ENCODE measurements at regions not wholly inside any gene's neighbourhood (a gene's known extent, or its start where the extent isn't known, plus 50 kb on each side); places are given as distances from the start of the nearest gene placed in this dataset.

GRCh38 chr1:69203166-69203565 lies 364.6 kb upstream of the LRRC7 start:
- H3K4me1 Mint-ChIP-seq = no peaks in the 10 kb centered on the region
- H3K27ac Mint-ChIP-seq = no peak overlapping the region
- ChIA-PET POLR2A (no interaction called here), CTCF (no interaction called here)
- no peaks in the 10 kb centered on the region for H3K27me3 Mint-ChIP-seq
- no peak for DNase-seq
- no peaks in the 10 kb centered on the region for H3K36me3 Mint-ChIP-seq (ENCODE audit: low read depth)
- no peak overlapping the region for H3K4me3 Mint-ChIP-seq
- H3K9me3 Mint-ChIP-seq = peaks cover 1% of the 10 kb centered on the region

DNA sequence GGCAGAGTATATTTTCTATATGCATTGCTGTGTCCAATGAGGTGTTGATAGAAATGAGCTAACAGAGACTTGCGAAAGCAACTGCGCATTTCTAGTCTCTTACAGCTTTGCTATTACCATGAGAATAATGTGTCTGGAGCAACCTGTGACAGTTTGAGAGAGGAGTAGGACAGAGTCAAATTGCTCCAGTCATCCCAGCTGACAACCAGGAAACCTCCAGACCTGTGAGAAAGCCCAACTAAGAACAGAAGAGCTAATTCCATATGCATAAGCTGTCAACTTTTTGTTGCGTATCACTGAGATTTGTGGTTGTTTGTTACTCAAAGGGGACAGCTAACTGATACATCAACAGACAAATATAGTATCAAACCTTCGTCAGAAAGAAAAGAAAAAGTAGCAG lies 354.1 kb upstream of the LRRC7 start:
- ChIA-PET POLR2A (no interaction called here), CTCF (no interaction called here)
- no peak overlapping the region for H3K27ac Mint-ChIP-seq
- H3K27me3 Mint-ChIP-seq = no peaks in the 10 kb centered on the region
- H3K4me3 Mint-ChIP-seq = no peak overlapping the region
- no peaks in the 10 kb centered on the region for H3K9me3 Mint-ChIP-seq
- H3K4me1 Mint-ChIP-seq = no peaks in the 10 kb centered on the region
- H3K36me3 Mint-ChIP-seq (ENCODE audit: low read depth) = no peaks in the 10 kb centered on the region
- no peak for DNase-seq

- no peak overlapping the region for H3K27ac Mint-ChIP-seq
- no peak overlapping the region for H3K4me3 Mint-ChIP-seq
- H3K36me3 Mint-ChIP-seq (ENCODE audit: low read depth) = no peaks in the 10 kb centered on the region
- no peaks in the 10 kb centered on the region for H3K9me3 Mint-ChIP-seq
- no peaks in the 10 kb centered on the region for H3K27me3 Mint-ChIP-seq
- ChIA-PET CTCF (no interaction called here), POLR2A (no interaction called here)
- no peak for DNase-seq
- no peaks in the 10 kb centered on the region for H3K4me1 Mint-ChIP-seq
Observed at GRCh38 chr1:69215883-69216282, 351.8 kb upstream of the LRRC7 start.

GRCh38 chr1:69220672-69221071 lies 347.1 kb upstream of the LRRC7 start:
- no peak for DNase-seq
- POLR2A ChIA-PET = no interaction called here
- CTCF ChIA-PET = no interaction called here
- no peaks in the 10 kb centered on the region for H3K9me3 Mint-ChIP-seq
- no peak overlapping the region for H3K27ac Mint-ChIP-seq
- no peaks in the 10 kb centered on the region for H3K36me3 Mint-ChIP-seq (ENCODE audit: low read depth)
- H3K4me1 Mint-ChIP-seq = no peaks in the 10 kb centered on the region
- no peaks in the 10 kb centered on the region for H3K27me3 Mint-ChIP-seq
- no peak overlapping the region for H3K4me3 Mint-ChIP-seq

DNA sequence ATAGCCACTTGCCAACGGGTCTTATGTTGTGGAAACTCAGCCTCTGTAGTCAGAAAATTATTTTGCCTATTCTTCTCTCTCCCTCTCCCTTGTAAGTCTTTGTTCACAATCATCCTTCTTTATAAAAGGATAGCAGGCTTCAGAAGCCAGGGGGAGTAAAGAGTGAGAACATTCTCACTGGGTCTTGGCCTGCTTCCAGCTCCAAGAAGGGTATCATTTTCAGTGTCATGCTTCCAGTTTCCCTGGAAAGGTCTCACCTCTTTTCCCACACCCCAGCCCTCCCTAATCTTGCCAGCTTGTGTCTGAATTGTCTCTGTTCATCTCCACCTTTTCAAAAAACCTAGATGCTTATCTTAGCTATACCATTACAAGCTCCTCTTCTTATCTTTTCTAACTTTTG lies 346.2 kb upstream of the LRRC7 start:
- no peak overlapping the region for H3K4me3 Mint-ChIP-seq

GRCh38 chr1:69223156-69223555 lies 344.6 kb upstream of the LRRC7 start:
- Mint-ChIP-seq H3K4me1 (no peaks in the 10 kb centered on the region), H3K4me3 (no peak overlapping the region), H3K27ac (no peak overlapping the region), H3K9me3 (no peaks in the 10 kb centered on the region), H3K27me3 (no peaks in the 10 kb centered on the region), H3K36me3 (ENCODE audit: low read depth) (no peaks in the 10 kb centered on the region)
- ChIA-PET POLR2A (no interaction called here), CTCF (no interaction called here)
- DNase-seq = no peak

More for the DNA sequence above, 346.2 kb upstream of the LRRC7 start:
- Mint-ChIP-seq H3K27ac (no peak overlapping the region), H3K36me3 (ENCODE audit: low read depth) (no peaks in the 10 kb centered on the region), H3K9me3 (no peaks in the 10 kb centered on the region), H3K27me3 (no peaks in the 10 kb centered on the region), H3K4me1 (no peaks in the 10 kb centered on the region)
- ChIA-PET CTCF (interaction anchor here (1.1 kb wide), 1 partner anchor 11 kb away, joined by 3 read pairs; no protein-coding TSS in a partner anchor), POLR2A (no interaction called here)
- DNase-seq = no peak

- no peak overlapping the region for H3K27ac Mint-ChIP-seq
- ChIA-PET POLR2A (no interaction called here), CTCF (no interaction called here)
- no peaks in the 10 kb centered on the region for H3K27me3 Mint-ChIP-seq
- H3K4me1 Mint-ChIP-seq = no peaks in the 10 kb centered on the region
- H3K4me3 Mint-ChIP-seq = no peak overlapping the region
- no peaks in the 10 kb centered on the region for H3K36me3 Mint-ChIP-seq (ENCODE audit: low read depth)
- no peaks in the 10 kb centered on the region for H3K9me3 Mint-ChIP-seq
- DNase-seq = no peak
Observed at GRCh38 chr1:69228501-69228900, 339.2 kb upstream of the LRRC7 start.

GRCh38 chr1:69230208-69230607 lies 337.5 kb upstream of the LRRC7 start:
- no peaks in the 10 kb centered on the region for H3K27me3 Mint-ChIP-seq
- no peaks in the 10 kb centered on the region for H3K4me1 Mint-ChIP-seq
- ChIA-PET CTCF (no interaction called here), POLR2A (no interaction called here)
- H3K27ac Mint-ChIP-seq = no peak overlapping the region
- H3K4me3 Mint-ChIP-seq = no peak overlapping the region
- no peaks in the 10 kb centered on the region for H3K9me3 Mint-ChIP-seq
- no peaks in the 10 kb centered on the region for H3K36me3 Mint-ChIP-seq (ENCODE audit: low read depth)
- DNase-seq = no peak

DNA sequence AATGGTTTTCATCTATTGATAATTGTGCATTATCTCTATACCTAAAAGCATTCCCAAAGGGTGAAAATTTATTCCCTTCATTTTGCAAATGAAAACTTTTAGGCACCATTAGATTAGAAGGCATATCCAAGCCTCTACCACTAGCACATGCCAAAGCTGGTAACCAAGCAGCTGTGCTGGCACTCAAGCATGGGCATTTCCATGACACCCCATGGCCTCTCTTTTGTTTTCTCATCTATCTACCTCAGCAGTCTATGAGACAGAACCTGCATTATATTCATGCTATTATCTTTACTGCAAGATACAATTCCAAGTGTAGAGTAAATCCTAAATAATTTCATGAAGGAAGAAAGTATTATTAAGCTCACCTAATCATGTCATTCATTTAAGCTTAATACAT lies 334.3 kb upstream of the LRRC7 start:
- Mint-ChIP-seq H3K27me3 (no peaks in the 10 kb centered on the region), H3K27ac (no peak overlapping the region), H3K4me1 (no peaks in the 10 kb centered on the region), H3K4me3 (no peak overlapping the region), H3K9me3 (peaks cover 2% of the 10 kb centered on the region), H3K36me3 (ENCODE audit: low read depth) (no peaks in the 10 kb centered on the region)
- POLR2A ChIA-PET = no interaction called here
- no peak for DNase-seq
- CTCF ChIA-PET = interaction anchor here (0.7 kb wide), 1 partner anchor 8 kb away, joined by 3 read pairs; no protein-coding TSS in a partner anchor

- H3K4me3 Mint-ChIP-seq = no peak overlapping the region
- H3K9me3 Mint-ChIP-seq = no peaks in the 10 kb centered on the region
- DNase-seq = no peak
- H3K36me3 Mint-ChIP-seq (ENCODE audit: low read depth) = no peaks in the 10 kb centered on the region
- ChIA-PET CTCF (no interaction called here), POLR2A (no interaction called here)
- H3K27me3 Mint-ChIP-seq = no peaks in the 10 kb centered on the region
- H3K4me1 Mint-ChIP-seq = no peaks in the 10 kb centered on the region
- H3K27ac Mint-ChIP-seq = no peak overlapping the region
Observed at GRCh38 chr1:69244211-69244610, 323.5 kb upstream of the LRRC7 start.

- ChIA-PET POLR2A (no interaction called here), CTCF (no interaction called here)
- Mint-ChIP-seq H3K9me3 (no peaks in the 10 kb centered on the region), H3K27ac (no peak overlapping the region), H3K27me3 (no peaks in the 10 kb centered on the region), H3K36me3 (ENCODE audit: low read depth) (no peaks in the 10 kb centered on the region), H3K4me1 (no peaks in the 10 kb centered on the region), H3K4me3 (no peak overlapping the region)
- no peak for DNase-seq
Observed at GRCh38 chr1:69246109-69246508, 321.6 kb upstream of the LRRC7 start.

- Mint-ChIP-seq H3K27me3 (no peaks in the 10 kb centered on the region), H3K4me1 (no peaks in the 10 kb centered on the region), H3K27ac (no peak overlapping the region), H3K9me3 (no peaks in the 10 kb centered on the region), H3K36me3 (ENCODE audit: low read depth) (no peaks in the 10 kb centered on the region), H3K4me3 (no peak overlapping the region)
- CTCF ChIA-PET = no interaction called here
- POLR2A ChIA-PET = no interaction called here
- no peak for DNase-seq
Observed at GRCh38 chr1:69246710-69247109, 321.0 kb upstream of the LRRC7 start.

GRCh38 chr1:69252696-69253095 lies 315.0 kb upstream of the LRRC7 start:
- Mint-ChIP-seq H3K27ac (no peak overlapping the region), H3K4me3 (no peak overlapping the region), H3K4me1 (no peaks in the 10 kb centered on the region), H3K36me3 (ENCODE audit: low read depth) (no peaks in the 10 kb centered on the region), H3K27me3 (no peaks in the 10 kb centered on the region), H3K9me3 (peaks cover 2% of the 10 kb centered on the region)
- POLR2A ChIA-PET = no interaction called here
- no peak for DNase-seq
- CTCF ChIA-PET = no interaction called here

DNA sequence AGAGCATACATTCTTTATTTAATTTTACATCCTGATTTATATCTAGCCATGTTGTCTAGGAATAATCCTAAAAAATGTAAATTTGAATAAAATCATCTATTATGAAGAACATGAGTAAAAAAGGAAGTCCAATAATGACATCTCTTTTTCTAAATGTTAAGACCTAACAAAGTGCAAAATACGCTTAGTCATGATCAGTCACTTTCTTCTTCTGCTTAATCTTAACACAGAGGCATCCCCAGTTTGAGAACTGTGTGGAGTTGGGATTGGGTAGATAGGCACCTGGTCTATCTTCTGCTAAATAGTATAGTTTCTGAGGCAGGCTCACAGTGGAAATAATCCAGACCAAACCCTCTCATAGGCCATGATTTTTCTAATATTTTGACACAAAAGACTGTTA lies 311.7 kb upstream of the LRRC7 start:
- peaks cover 2% of the 10 kb centered on the region for H3K9me3 Mint-ChIP-seq
- no peak for DNase-seq
- no peak overlapping the region for H3K4me3 Mint-ChIP-seq
- ChIA-PET POLR2A (no interaction called here), CTCF (no interaction called here)
- H3K36me3 Mint-ChIP-seq (ENCODE audit: low read depth) = no peaks in the 10 kb centered on the region
- no peaks in the 10 kb centered on the region for H3K4me1 Mint-ChIP-seq
- no peaks in the 10 kb centered on the region for H3K27me3 Mint-ChIP-seq
- no peak overlapping the region for H3K27ac Mint-ChIP-seq

- H3K27ac Mint-ChIP-seq = no peak overlapping the region
- H3K4me1 Mint-ChIP-seq = no peaks in the 10 kb centered on the region
- no peaks in the 10 kb centered on the region for H3K27me3 Mint-ChIP-seq
- POLR2A ChIA-PET = no interaction called here
- H3K36me3 Mint-ChIP-seq (ENCODE audit: low read depth) = no peaks in the 10 kb centered on the region
- H3K9me3 Mint-ChIP-seq = no peaks in the 10 kb centered on the region
- no peak for DNase-seq
- CTCF ChIA-PET = no interaction called here
- H3K4me3 Mint-ChIP-seq = no peak overlapping the region
Observed at GRCh38 chr1:69258842-69259241, 308.9 kb upstream of the LRRC7 start.
